GM21447 (cell line): ENCODE measurements at regions not wholly inside any gene's neighbourhood (a gene's known extent, or its start where the extent isn't known, plus 50 kb on each side); places are given as distances from the start of the nearest gene placed in this dataset.

Experiments used
- ATAC-seq: cut with Tn5 transposase; IDR thresholded peaks from one replicate; pipeline ENCODE4 v1.9.1; 2021; ENCODE audit not compliant: unreplicated experiment

DNA sequence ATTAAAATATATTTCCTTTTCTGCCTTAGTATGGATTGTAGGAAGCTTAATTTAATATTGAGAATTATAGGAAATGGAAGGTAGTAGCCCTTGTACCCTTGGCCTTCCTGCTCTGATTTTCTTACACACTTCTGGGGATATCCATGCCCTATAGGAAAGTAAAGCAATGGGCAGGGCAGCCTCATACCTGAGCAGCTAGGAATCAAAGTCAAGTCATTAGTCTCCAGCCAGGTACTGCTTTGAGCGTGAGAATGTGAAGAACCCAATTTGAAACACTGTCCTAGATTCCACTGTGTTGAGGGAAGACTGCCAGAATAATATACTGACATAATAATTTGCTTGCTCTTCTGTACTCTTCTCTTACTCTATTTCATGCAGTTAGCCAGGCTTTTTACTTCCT, 51.0 kb upstream of the L3MBTL3 start:
- no peak for ATAC-seq

DNA sequence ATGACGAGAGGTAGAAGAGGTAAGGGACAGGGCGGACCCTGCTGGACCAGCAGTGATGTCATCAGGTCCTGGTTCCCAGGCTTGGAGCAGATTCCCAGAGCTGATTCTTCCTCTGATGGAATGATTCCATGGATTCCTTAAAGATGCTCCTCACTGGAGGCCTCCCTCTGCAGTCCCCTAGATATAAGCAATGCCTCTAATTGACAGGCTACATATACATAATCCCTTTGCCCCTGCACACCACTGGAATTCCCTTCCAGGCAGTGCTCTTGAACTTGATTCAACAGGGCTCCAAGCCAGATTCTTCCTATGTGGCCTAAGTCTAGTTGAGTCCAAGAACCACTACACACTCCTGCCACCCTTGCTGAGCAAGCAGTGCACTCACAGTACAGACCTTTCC, 52.3 kb upstream of the L3MBTL3 start:
- ATAC-seq = no peak

- no peak for ATAC-seq
Observed at GRCh38 chr6:129965096-129965495, 53.3 kb upstream of the L3MBTL3 start.

GRCh38 chr6:129959358-129959930, 58.9 kb upstream of the L3MBTL3 start:
- no peak for ATAC-seq

GRCh38 chr6:129957941-129958898, 60.2 kb upstream of the L3MBTL3 start:
- no peak for ATAC-seq

DNA sequence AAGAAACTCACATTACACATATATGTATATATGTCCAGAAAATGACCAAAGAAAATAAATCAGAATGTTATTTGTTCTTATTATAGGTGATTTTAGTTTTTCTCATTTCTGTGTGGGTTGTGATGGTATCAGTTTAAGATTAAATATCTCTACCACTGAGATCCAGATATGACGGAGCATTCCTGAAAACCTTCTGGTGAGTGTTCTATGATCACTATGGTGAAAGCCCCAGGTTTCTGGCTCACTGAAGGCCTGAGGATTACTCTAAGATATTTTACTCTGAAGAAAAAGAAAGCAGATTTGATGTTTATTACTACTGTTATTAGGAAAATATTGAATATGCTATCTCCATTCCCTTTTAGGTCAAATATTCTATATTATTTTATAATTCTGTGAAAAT, 62.8 kb upstream of the L3MBTL3 start:
- no peak for ATAC-seq

GRCh38 chr6:129954749-129955431, 63.5 kb upstream of the L3MBTL3 start:
- ATAC-seq = no peak

GRCh38 chr6:129947797-129948196, 70.6 kb upstream of the L3MBTL3 start:
- ATAC-seq = no peak

- ATAC-seq = no peak
Observed at GRCh38 chr6:129946439-129947140, 71.8 kb upstream of the L3MBTL3 start.

GRCh38 chr6:129943637-129944271, 74.6 kb upstream of the L3MBTL3 start:
- no peak for ATAC-seq

GRCh38 chr6:129940454-129941195, 77.8 kb upstream of the L3MBTL3 start:
- no peak for ATAC-seq

DNA sequence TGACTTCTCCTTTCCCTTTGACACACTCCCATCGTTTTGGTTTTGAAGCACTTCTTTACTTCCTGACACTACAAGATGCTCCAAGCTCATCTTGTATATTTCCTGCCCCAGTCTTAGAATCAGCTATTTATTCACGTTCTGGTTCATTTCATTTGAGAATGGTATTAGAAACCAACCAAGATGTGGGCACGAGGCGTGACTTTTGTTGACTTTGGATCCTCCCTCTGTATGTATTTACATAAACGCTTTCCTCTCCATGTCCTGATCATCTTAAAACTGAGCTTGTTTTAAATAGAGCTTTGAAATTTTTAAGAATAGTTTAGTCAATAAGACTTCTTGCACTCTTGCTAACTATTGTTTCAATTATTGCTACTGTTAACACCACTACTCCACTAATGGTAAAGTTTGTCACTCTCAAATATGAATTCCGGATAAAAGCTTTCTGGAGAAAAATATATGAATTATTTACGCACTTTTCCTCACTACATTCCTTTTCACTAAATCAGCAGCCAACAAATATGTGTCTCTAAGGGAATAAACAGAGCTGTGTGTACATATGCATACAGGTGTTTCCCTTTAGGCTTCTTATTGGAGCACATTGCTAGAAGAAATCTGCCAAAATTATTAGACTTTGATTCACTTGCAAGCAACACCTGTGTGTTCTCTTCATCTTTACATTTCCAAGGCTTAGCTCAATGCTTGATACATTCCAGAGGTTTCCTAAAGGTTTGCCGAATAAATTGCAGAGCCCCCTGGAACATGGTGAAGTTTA, 77.3 kb upstream of the TMEM244 start:
- ATAC-seq = no peak

DNA sequence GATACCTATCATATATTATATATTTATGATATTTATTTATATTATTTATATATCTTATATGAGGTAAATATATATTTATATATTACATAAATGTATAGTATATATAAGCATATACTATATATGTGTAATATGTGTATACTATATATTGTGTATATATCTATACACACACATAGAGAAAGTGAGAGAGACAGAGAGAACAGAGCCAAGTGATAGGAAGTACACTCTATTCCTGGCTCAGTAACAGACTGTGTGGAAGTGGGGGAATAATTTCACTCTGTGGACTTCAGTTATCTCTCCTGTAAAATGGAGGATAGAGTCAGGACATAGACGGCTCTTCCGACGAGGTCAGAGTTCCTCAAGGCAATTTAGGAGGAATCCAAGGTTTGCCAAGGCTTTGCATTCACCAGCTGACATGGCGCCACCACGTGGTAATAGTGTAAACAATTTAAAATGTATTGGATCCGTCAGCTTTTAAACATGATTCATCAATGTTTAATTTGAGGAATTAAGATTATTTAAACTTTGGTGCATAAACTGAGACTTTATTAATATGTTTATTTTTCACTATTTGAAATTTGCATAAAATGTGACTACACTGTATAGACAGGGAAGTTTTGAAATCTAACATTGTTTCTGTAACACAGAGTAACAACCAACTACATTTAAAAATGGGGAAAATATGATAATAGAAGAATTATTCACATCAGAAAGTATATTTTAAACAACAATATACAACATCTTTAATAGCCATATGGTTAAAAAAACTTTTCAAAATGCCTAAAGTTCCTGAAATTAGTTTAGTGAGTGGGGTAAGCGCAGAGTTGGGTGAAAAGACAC, 75.4 kb upstream of the TMEM244 start:
- peak; percentile 80 for ATAC-seq

GRCh38 chr6:129932321-129932720, 71.2 kb upstream of the TMEM244 start:
- no peak for ATAC-seq

DNA sequence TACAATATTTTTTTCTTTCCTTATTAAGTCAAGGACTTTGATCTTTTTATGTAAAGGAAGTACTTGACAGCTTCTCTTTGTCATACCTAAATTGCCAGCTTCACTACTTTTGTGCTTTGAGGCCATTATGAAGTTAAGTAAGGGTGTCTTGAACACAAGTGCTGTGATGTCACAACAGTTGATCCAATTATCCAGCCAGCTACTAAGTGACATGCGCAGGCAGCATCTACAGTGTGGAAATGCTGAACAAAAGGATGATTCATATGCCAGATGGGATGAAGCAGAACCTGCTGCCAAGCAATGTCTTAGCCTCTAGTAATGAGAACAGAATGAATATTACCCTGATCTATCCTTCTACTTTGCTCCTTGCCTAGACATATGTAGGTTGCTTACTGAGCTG, 68.3 kb upstream of the TMEM244 start:
- ATAC-seq = no peak

DNA sequence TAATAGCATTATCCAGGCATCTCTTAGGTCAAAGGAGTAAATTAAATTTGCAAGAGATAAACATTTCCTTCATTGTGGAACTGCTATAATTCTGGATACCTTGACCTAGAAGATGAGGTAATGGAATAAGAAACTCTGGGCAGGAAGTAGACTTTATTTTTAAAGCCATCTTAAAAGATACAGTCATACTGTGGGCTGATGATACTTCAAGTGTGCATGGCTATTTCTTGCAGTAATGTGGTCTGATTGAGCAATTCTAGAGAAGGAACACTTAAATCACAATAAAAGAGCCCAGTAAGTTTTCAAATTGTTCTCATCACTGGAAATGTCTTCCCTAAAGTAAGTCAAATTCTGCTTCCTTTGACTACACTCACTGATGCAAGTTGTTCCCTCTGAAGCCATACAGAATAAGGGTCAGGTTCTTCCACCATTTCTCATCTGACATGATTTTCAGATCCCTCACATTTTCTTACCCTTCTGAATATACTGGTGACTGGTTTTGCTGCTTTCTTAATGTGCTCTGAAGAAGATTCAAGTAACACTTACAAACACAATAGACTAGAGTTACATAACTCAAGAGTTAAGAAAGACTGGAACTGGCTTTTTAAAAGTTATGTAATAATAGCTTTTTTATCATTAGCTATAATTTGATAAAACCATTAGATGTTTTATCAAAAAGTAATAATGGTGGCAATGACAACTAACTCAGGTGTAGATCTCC, 62.6 kb upstream of the TMEM244 start:
- no peak for ATAC-seq

GRCh38 chr6:129921169-129921817, 60.2 kb upstream of the TMEM244 start:
- no peak for ATAC-seq
